GM21723 (cell line): ENCODE measurements at regions not wholly inside any gene's neighbourhood (a gene's known extent, or its start where the extent isn't known, plus 50 kb on each side); places are given as distances from the start of the nearest gene placed in this dataset.

Source experiments
- ATAC-seq: cut with Tn5 transposase; IDR thresholded peaks from one replicate; pipeline ENCODE4 v1.9.1; 2021; ENCODE audit warnings: mild to moderate bottlenecking, moderate library complexity; ENCODE audit not compliant: unreplicated experiment

DNA sequence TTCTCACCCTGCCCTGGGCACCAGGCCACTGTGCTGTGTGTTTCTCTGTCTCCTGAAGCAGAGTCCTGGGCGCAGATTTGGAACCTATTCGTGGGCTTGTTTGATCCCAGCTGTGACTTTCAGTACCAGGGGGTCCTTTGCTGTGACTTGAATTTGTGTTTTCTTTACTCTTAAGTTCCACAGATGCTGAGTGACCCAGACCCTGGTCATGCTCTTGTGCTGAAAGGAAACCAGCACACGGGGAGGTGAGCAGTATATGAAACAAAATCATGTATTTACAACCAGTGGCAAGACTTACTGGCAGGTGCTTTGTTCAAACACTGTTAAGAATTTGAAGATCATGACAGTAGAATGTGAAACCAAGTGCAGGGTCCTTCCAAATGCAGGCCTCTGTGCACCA is 89.2 kb upstream of the PRSS58 start:
- no peak for ATAC-seq

DNA sequence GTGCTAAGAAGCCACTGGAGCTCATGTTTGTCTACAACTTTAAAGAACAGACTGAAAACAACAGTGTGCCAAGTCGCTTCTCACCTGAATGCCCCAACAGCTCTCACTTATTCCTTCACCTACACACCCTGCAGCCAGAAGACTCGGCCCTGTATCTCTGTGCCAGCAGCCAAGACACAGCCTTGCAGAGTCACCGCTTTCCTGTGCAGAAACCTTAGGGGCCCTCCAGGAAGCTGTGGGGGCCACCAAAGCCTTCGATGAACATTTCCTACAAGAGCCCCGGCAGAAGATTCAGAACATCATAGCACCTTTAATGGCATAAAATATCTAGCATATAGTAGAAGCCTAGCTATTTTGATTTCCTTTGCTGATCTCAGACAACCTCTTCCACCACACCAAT is 88.0 kb upstream of the PRSS58 start:
- ATAC-seq = no peak

DNA sequence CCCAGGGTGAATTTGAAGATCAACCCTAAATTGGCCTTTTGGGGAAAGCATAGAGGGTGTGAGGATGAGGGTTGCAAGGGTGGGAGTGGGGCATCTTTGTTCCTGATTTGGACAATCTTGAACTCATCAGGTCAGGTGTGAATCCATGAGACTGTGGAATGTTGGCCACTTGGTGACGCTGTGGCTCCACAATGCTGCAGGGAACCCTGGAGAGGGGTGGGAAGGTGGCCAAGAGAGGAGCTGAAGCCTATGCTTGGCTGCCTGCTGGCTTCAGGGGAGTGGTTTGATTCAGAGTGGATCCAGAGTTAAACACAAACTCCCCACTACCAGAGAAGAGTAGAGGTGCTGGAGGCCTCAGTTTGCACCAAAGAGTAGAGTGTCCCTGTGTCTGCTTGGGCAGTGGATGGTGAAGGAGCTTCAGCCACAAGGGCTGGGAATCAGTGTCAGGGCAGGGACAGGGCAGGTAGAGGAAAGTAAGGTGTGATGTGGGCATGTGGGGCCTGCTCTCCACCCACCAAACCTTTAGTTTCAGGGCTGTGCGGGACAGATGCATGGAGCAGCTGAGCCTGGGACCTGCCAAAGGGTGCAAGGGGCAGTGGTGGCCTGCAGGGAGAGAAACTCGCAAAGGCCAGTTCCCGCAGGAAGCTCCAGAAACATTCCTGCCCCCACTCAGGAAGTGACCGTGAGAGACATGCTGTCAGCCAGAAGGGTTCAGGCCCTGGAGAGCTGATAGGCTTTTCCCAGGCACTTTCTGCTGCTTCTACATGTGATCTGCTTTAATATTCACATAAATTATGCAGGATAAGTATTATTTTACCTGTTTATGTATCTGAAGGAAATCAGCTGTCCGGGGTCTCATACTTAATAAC is 81.0 kb upstream of the PRSS58 start:
- ATAC-seq = no peak

DNA sequence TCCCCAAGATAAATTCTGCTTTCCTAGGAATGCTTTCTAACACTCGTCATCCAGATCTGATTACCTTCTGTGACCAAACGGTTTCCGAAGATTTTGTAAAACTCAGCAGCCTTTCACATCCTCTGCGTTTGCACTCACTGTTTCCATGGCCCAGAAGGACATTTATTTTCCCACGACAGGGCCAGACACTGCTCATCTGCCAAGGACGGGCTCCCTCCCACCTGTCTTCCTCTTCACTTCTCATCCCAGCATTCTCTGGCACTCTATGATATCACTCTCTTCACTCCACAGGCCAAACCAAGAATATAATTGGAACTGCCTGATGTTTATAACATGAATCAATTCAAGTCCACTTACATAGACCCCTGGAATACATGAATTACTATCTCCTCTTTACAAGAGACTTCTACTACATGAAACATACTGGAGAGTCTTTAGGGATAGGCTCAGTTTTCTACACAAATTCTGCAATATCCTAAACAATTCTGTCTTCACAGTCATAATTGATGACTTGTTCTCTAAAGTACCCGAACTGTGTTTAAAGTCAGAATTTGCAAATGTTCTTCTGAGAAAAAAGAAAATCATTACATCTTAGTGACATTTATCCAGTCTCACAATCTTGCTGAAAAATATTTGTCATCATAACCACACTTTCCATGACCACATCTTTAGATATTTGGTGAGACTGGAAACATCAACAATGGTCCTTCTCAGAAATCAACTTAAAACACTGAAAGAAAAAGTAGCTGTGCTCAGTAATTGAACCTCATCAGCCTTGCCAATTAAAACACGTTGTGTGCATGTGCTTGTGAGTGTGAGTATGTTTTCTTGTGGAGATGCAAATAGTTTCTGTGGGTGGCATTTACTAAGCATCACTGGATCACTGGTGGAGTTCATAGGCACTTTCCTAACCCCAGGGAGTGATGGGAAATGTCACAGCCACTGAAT is 79.5 kb upstream of the PRSS58 start:
- ATAC-seq = no peak

DNA sequence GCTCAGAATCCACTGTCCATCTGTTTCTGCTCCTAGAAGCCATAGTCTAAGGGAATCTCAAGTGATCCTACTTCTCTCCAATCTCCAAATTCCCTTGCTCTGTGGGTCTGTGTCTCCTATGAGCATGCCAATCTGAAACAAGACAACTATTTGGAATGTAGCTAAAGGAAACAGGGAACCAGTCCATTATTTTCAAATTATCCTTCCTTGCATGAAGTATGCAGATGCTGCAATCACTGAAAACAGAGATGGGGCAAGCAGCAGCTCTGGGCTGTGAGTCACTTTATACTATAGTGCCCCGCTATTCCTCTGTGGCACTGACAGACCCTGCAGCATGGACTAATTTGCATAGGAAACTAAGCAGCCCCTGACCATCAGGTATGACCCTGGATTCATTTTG is 76.9 kb upstream of the PRSS58 start:
- ATAC-seq = no peak

DNA sequence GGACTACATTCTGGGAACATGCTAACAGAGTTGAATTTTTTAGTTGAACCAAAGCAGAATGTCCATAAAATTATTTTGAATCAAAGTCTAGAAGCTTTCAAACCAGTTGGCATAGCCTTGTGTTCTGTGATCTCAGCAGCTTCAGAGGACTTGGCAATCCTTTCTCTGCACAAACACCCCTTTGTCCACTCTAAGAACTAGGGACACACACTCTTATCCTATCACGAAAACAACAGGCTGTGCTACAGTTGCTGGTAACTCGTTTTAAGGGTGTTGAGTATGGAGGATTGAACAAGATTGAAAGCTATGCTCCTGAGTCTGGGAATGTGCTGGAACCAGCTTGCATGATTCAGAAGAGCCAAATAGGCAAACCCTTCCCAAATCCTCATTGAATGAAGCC is 76.4 kb upstream of the PRSS58 start:
- ATAC-seq = no peak

DNA sequence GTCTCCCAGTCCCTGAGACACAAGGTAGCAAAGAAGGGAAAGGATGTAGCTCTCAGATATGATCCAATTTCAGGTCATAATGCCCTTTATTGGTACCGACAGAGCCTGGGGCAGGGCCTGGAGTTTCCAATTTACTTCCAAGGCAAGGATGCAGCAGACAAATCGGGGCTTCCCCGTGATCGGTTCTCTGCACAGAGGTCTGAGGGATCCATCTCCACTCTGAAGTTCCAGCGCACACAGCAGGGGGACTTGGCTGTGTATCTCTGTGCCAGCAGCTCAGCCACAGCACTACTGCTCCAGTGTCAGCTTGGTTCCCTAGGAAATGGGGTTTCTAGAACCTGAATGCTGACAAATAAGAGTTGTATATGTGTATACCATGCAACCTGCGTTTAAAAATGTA is 74.6 kb upstream of the PRSS58 start:
- no peak for ATAC-seq

DNA sequence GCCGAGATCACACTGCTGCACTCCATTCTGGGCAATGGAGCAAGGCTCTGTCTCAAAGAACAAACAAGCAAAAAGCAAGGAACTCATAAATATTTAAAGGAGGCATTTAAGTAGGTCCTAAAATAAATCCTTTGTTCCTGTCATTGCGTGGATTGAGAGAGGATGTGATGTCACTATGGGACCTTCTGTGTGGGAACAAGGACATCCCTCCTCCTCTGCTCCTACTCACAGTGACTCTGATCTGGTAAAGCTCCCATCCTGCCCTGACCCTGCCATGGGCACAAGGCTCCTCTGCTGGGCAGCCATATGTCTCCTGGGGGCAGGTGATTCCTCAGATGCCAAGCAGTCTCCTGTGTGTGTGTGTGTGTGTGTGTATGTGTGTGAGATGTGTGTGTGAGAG is 74.1 kb upstream of the PRSS58 start:
- ATAC-seq = no peak

DNA sequence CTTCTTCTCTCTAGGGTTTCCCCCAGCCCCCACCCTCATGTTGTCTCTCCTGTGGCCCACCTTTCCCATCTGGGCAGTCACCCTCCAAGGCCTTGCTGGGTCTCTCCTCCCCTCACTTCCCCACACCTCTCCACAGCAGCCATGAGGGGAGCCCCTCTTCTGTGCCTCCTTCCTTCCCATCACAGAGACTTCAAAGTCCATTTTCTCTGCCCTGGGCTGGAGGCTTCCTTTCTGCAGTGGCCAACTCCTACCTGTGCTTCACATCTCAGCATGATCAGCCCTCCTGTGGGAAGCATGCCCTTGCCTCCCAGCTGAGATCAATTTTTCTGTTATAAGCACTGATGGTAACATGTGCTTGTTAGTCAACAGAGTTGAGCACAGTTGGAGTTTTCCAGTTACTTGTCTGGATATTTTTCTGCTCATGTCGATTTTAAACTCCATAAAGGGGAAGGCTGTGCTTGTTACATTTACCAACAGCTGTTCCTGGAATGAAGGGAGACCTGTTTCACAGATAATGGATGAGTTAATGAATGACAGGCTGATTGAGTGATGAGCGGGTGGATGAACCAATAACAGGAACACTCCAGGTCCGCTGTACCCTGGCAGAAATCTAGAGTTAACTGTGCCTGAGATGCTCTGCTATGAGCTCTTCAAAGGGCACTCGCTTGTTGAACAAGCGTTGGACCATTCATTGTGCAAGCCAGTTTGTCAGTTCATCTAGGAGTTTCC is 71.4 kb upstream of the PRSS58 start:
- no peak for ATAC-seq

DNA sequence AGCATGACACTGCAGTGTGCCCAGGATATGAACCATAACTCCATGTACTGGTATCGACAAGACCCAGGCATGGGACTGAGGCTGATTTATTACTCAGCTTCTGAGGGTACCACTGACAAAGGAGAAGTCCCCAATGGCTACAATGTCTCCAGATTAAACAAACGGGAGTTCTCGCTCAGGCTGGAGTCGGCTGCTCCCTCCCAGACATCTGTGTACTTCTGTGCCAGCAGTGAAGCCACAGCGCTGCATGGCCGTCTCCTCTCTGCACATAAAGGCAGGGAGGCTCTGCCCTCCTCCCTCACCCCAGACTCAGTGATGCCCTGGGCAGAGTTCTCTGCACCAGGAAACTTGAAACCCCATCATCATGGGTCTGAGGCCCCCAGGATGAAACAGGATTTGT is 70.7 kb upstream of the PRSS58 start:
- no peak for ATAC-seq

DNA sequence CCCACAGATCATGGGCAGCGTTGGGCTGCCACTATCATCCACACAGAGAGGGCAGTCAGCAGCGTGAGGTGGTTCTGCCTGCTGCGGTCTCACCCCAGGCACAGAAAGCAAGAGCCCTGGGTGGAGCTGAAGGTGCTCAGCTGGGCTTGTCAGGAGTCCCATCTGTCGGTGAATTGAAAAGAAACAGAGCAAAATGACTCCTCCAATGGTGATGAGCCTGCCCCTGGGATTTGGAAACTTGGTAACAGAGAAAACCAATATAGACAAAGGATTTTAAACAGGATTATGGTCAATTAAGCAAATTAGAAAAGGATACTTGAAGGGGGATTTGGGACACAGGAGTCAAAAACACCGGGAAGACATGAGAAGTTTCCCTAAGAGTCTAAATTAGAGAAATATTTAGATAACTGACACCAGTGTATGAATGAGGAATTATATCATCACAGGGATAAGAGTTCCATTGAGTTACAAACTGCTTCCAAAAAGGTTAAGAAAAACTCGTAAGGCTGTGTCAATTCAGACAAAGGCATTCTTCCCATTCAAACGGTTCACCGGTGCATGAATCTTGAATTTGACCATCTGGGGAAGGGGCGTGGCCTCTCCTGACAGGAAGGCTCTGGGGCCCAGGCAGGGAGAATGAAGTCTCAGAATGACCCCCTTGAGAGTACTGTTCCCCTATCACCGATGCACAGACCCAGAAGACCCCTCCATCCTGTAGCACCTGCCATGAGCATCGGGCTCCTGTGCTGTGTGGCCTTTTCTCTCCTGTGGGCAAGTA is 70.0 kb upstream of the PRSS58 start:
- ATAC-seq = no peak

DNA sequence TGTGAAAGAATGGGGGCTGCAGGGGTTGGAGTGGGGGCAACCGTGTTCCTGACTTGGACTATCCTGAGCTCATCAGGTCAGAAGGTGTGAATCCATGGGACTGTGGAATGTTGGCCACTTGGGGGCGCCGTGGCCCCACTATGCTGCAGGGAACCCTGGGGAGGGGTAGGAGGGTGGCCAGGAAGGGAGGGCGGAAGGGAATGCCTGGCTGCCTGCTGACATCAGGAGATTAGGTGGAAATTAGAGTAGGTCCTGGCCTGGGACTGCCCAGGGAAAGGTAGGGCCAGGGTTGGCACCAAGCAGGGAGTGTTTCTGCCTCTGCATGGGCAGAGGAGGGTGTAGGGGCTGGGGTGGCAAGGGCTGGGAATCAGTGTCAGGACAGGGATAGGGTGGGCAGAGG is 65.8 kb upstream of the PRSS58 start:
- peak; percentile 55 for ATAC-seq

DNA sequence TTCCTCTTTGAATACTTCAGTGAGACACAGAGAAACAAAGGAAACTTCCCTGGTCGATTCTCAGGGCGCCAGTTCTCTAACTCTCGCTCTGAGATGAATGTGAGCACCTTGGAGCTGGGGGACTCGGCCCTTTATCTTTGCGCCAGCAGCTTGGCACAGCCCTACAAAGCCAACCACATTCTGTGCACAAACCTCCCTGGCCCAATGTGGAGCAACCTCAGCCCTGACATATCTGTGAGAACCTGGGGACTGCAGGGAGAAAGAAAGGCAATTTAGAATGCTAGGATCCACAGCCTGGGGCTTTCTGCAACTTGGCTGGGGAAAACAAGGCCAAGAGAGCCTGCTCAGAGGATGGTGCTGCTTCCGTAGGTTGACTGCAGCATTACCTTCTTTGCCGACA is 63.5 kb upstream of the PRSS58 start:
- no peak for ATAC-seq

DNA sequence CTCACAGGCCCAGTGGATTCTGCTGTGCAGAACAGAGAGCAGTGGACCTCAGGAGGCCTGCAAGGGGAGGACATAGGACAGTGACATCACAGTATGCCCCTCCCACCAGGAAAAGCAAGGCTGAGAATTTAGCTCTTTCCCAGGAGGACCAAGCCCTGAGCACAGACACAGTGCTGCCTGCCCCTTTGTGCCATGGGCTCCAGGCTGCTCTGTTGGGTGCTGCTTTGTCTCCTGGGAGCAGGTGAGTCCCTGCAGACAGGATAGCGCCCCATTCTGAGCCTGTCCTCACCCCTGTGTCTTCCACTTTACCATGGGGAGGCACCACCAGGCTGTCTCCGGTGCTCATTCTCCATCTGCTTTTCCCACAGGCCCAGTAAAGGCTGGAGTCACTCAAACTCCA is 63.0 kb upstream of the PRSS58 start:
- no peak for ATAC-seq

DNA sequence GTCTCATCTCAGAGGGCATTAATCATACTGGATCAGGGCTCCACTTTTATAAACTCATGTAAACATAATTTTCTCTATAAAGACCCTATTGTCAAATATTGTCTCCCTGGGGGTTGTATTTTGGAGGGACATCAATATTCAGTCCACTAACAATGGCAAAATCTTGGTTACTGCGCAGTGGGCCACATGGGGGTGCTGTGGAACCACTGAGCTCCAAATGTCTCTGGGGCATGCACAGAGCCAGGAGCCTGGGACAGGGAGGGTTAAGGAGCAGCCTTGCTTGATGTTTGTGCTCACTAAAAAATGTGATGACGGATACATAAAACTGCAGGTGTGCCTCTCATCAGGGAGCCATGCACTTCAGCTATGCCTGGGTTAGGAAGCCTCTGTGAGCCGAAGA is 62.1 kb upstream of the PRSS58 start:
- no peak for ATAC-seq

DNA sequence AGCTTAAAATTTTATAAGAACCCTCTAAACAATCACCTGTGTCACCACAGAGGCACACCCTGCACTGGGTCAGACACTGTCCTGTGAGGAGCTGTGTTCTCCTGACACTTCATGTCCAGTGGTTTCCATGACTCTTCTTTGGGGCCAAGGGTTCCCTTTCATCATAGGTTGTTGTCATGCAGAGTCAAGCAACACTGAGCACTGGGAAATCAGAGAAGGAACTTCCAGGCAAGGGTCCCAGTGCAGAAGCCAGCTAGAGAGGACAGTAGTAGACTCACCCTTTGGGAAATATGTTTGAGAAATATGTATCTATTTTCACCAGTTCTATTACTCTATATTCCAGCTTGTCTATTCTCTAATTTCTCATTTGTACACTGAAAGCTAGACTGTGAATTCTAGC is 56.4 kb upstream of the PRSS58 start:
- ATAC-seq = no peak

DNA sequence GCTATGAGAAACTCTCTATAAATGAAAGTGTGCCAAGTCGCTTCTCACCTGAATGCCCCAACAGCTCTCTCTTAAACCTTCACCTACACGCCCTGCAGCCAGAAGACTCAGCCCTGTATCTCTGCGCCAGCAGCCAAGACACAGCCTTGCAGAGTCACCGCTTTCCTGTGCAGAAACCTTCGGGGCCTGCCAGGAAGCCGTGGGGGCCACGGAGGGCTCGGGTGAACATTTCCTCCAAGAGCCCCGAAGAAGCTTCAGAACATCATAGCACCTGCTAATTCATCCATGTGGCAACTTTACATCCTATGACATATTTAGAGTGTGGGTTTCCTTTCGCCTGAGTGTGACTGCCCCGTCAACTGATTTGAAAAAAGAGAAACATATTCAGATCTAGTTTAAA is 55.7 kb upstream of the PRSS58 start:
- ATAC-seq = no peak

DNA sequence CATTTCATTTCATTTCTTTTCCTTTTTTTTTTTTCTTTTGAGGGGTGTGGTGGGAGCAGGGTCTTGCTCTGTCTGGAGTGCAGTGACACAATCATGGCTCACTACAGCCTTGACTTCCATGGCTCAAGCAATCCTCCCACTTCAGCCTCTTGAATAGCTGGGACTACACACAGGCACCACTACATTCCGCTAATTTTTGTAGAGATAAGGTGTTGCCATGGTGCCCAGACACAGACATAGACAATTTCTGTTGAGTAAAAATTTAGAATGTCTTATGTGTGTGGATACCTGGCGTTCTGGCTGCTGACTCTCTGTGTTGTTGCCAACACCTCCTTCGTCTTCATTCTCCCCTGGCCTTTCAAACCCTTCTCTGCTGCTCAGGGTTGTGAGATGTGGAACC is 54.0 kb upstream of the PRSS58 start:
- ATAC-seq = no peak

DNA sequence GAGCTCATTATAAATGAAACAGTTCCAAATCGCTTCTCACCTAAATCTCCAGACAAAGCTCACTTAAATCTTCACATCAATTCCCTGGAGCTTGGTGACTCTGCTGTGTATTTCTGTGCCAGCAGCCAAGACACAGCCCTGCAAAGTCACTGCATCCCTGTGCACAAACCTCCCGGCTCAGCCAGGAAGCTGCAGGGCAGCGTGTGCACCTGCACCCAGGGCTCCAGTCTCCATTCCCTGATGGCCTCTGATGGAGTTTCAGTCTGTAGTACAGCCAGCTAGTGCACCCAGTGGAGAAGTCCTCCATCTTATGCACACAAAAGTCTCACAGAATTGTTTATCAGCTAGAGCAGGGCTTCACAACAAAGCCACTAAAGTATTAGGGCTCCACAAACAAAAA is 51.1 kb upstream of the PRSS58 start:
- ATAC-seq = no peak

DNA sequence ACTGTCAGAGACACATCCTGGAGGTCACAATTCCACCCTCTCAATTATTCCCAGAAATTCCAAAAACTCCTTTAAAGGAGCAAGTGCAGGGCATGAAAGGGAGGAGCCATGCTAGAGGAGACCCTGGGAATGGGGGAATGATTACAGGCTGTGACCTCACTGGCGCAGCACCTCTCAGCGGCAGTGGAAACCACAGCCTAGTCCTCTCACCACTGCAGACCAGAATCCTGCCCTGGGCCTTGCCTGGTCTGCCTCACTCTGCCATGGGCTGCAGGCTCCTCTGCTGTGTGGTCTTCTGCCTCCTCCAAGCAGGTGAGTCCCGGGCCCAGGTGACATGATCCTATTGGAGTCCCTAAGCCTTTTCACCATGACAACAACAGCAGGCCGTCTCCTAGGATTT is 50.5 kb upstream of the PRSS58 start:
- no peak for ATAC-seq
